Cardiac muscle cell (in vitro differentiated cells and primary cell): ENCODE measurements at regions not wholly inside any gene's neighbourhood (a gene's known extent, or its start where the extent isn't known, plus 50 kb on each side); places are given as distances from the start of the nearest gene placed in this dataset.

Experiments used
- DNase-seq, 2 donors: peaks; one replicate each; pipeline versions ENCODE4 v3.0.0 to v3.0.0-alpha.2; 2010 to 2017; ENCODE audit warnings: low read depth in 1 of 2, low spot score in 1 of 2
- H3K27ac ChIP-seq: fragments of 200-600 bp; sonication (generic); 2 replicates; pipeline ENCODE4 v1.5.1; 2016
- H3K27me3 ChIP-seq: fragments of 200-600 bp; sonication (generic); 2 replicates; pipeline ENCODE4 v1.6.0; 2016; ENCODE audit warnings: control low read depth
- H3K36me3 ChIP-seq: fragments of 200-600 bp; sonication (generic); 2 replicates; pipeline ENCODE4 v1.5.1; 2016; ENCODE audit warnings: control low read depth
- H3K4me1 ChIP-seq: fragments of 200-600 bp; sonication (generic); 2 replicates; pipeline ENCODE4 v1.8.1; 2017; ENCODE audit warnings: low read depth, mild to moderate bottlenecking, mixed run types
- H3K4me3 ChIP-seq: fragments of 200-600 bp; sonication (generic); 2 replicates; pipeline ENCODE4 v1.5.1; 2016; ENCODE audit warnings: mild to moderate bottlenecking
- H3K9me3 ChIP-seq: fragments of 200-600 bp; sonication (generic); 2 replicates; pipeline ENCODE4 v1.5.1; 2017; ENCODE audit warnings: low read depth, mild to moderate bottlenecking, control low read depth
- TF ChIP-seq, protein P1 (sequence below): IDR thresholded peaks from 2 replicates; pipeline ENCODE4 v1.5.1; 2012; ENCODE audit warnings: low read depth, mild to moderate bottlenecking, low read length

- H3K9me3 ChIP-seq: no peaks in the 10 kb centered on the region
- no peak overlapping the region for H3K4me3 ChIP-seq
- no peaks in the 10 kb centered on the region for H3K36me3 ChIP-seq
- no peak overlapping the region for H3K27ac ChIP-seq
- no peak for DNase-seq
- H3K27me3 ChIP-seq: no peaks in the 10 kb centered on the region
- H3K4me1 ChIP-seq: no peaks in the 10 kb centered on the region
- TF ChIP-seq, protein P1, sequence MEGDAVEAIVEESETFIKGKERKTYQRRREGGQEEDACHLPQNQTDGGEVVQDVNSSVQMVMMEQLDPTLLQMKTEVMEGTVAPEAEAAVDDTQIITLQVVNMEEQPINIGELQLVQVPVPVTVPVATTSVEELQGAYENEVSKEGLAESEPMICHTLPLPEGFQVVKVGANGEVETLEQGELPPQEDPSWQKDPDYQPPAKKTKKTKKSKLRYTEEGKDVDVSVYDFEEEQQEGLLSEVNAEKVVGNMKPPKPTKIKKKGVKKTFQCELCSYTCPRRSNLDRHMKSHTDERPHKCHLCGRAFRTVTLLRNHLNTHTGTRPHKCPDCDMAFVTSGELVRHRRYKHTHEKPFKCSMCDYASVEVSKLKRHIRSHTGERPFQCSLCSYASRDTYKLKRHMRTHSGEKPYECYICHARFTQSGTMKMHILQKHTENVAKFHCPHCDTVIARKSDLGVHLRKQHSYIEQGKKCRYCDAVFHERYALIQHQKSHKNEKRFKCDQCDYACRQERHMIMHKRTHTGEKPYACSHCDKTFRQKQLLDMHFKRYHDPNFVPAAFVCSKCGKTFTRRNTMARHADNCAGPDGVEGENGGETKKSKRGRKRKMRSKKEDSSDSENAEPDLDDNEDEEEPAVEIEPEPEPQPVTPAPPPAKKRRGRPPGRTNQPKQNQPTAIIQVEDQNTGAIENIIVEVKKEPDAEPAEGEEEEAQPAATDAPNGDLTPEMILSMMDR: no peak
These were observed 722.8 kb downstream of the ADCYAP1 start for GRCh38 chr18:1627494-1627893.

DNA sequence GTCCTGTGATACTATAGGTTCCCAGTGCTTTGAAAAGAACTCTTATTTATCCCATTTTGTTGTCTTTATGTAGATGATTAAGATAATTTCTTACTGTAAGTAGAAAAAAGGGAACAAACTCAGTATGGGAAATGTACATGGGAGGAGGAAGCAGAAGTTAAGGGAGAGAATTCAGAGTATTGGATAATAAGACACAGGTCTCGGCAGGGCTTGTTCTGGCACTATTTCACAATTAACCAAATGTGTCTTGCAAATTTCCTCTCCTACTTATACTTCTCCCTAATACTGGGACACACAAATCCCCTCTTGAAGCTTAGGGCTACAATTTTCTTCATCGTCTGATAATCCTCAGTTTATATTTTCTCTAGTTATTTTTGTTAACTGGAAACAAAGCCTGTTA, 744.0 kb downstream of the ADCYAP1 start:
- Histone ChIP-seq H3K4me3 (no peak overlapping the region), H3K36me3 (no peaks in the 10 kb centered on the region), H3K27me3 (no peaks in the 10 kb centered on the region), H3K27ac (no peak overlapping the region), H3K9me3 (no peaks in the 10 kb centered on the region), H3K4me1 (no peaks in the 10 kb centered on the region)
- TF ChIP-seq, protein P1: no peak
- no peak for DNase-seq

GRCh38 chr18:1652018-1652417, 747.3 kb downstream of the ADCYAP1 start:
- TF ChIP-seq, protein P1: no peak
- H3K9me3 ChIP-seq: no peaks in the 10 kb centered on the region
- H3K27me3 ChIP-seq: peaks cover 9% of the 10 kb centered on the region
- H3K36me3 ChIP-seq: no peaks in the 10 kb centered on the region
- no peak overlapping the region for H3K27ac ChIP-seq
- no peak overlapping the region for H3K4me3 ChIP-seq
- no peak for DNase-seq
- H3K4me1 ChIP-seq: no peaks in the 10 kb centered on the region

- Histone ChIP-seq H3K9me3 (no peaks in the 10 kb centered on the region), H3K36me3 (no peaks in the 10 kb centered on the region)
- TF ChIP-seq, protein P1: no peak
These were observed 749.2 kb downstream of the ADCYAP1 start for GRCh38 chr18:1653873-1654272.

GRCh38 chr18:1657876-1658275, 753.2 kb downstream of the ADCYAP1 start:
- Histone ChIP-seq H3K36me3 (no peaks in the 10 kb centered on the region), H3K4me3 (no peak overlapping the region), H3K27ac (no peak overlapping the region), H3K9me3 (no peaks in the 10 kb centered on the region), H3K27me3 (peaks cover 9% of the 10 kb centered on the region), H3K4me1 (no peaks in the 10 kb centered on the region)
- TF ChIP-seq, protein P1: no peak
- no peak for DNase-seq

More at GRCh38 chr18:1653873-1654272, 749.2 kb downstream of the ADCYAP1 start:
- Histone ChIP-seq H3K4me3 (no peak overlapping the region), H3K27ac (no peak overlapping the region), H3K4me1 (no peaks in the 10 kb centered on the region), H3K27me3 (peaks cover 9% of the 10 kb centered on the region)
- DNase-seq: no peak
